IPS-15b (cell line): ENCODE measurements at regions not wholly inside any gene's neighbourhood (a gene's known extent, or its start where the extent isn't known, plus 50 kb on each side); places are given as distances from the start of the nearest gene placed in this dataset.

Experiments
- H3K27me3 ChIP-seq: one replicate; pipeline ENCODE4 v1.6.1; 2013; ENCODE audit warnings: low read length; ENCODE audit not compliant: control insufficient read depth, insufficient read depth
- H3K36me3 ChIP-seq: one replicate; pipeline ENCODE4 v1.6.1; 2013; ENCODE audit warnings: low read length; ENCODE audit not compliant: control insufficient read depth, insufficient read depth
- H3K4me1 ChIP-seq: one replicate; pipeline ENCODE4 v1.6.1; 2013; ENCODE audit warnings: mild to moderate bottlenecking, low read length; ENCODE audit not compliant: control insufficient read depth, insufficient read depth
- H3K4me3 ChIP-seq: one replicate; pipeline ENCODE4 v1.5.1; 2013; ENCODE audit warnings: low read depth, low read length
- H3K9ac ChIP-seq: one replicate; pipeline ENCODE4 v1.6.1; 2013; ENCODE audit warnings: low read depth, mild to moderate bottlenecking, low read length
- H3K9me3 ChIP-seq: one replicate; pipeline ENCODE4 v1.6.1; 2013; ENCODE audit warnings: mild to moderate bottlenecking, low read length; ENCODE audit not compliant: control insufficient read depth, insufficient read depth

DNA sequence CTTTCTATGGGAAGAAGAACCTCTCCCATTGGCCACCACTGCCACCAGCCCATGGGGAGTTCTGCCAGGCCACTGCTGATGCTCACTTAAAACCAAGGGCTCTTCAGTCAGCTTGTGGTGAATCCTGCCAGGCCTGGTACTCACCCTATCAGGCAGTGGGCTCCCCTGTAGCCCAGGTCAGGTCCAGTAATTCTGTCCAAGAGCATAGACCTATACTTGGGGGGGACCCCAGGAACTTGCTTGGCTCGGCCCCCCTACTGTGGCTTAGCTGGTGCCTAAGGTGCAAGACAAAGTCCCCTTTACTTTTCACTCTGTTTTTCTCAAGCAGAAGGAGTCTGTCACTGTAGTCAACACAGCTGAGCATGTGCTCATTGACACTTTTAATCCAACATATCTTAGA, 1012.2 kb downstream of the PCDH19 start:
- H3K4me3 ChIP-seq, result no peak overlapping the region
- H3K27me3 ChIP-seq, result no peaks in the 10 kb centered on the region
- no peaks in the 10 kb centered on the region for H3K9me3 ChIP-seq

DNA sequence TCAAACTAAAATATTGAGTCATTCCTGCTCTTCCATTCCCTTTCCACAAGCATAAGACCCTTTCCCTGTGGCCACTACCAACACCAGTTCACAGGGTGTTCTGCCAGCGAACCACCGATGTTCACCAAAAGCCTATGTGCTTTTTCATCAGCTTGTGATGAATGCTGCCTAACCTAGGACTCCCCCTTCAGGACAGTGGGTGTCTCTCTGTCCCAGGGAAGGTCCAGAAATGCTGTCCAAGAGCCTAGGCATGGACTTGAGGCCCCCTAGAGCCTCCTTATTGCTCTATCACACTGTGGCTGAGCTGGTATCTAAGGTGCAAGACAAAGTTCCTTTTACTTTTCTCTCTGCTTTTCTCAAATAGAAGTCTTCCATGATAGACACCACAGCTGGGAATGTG, 1015.6 kb downstream of the PCDH19 start:
- H3K4me3 ChIP-seq, result no peak overlapping the region
- no peaks in the 10 kb centered on the region for H3K4me1 ChIP-seq
- no peaks in the 10 kb centered on the region for H3K27me3 ChIP-seq
- H3K9ac ChIP-seq, result no peak overlapping the region
- no peaks in the 10 kb centered on the region for H3K9me3 ChIP-seq
- no peaks in the 10 kb centered on the region for H3K36me3 ChIP-seq

More for the DNA sequence above, 1012.2 kb downstream of the PCDH19 start:
- Histone ChIP-seq H3K9ac (no peak overlapping the region), H3K36me3 (no peaks in the 10 kb centered on the region), H3K4me1 (no peaks in the 10 kb centered on the region)

DNA sequence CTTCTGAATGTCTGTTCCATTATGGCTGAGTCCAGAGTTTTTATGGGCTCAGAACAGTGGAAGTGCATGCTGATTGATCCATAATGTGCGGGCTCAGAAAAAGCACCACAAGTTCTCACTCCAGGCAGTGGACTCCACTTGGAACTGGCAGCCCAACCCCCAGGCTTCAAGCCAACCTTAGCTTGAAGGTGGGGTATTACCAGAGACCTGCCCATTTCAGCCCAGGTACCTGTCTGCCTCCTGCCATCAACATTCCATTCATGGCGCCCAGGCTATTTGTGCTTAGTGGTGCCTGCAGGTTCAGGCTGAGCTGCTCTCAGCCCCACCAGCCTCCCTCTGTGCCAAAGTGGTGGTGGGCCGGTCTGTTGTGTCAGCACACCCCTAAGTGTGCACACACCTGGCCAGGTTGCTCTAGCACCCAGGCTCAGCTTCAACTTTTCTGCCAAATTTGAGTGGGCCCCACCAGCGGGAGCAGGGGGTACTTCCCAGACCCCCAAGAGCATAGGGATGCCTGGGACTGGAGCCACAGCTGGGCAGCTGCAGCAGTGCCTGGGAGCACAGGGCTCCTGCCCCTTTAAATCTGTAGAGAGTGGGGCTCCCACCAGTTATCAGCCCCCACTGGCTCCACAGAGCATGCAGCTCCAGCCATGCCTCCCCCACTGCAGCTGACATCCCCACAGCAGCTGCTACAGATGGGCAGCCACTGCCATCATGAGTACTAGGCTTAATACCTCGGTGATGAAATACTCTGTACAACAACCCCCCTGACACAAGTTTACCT, 1025.3 kb downstream of the PCDH19 start:
- H3K36me3 ChIP-seq, result no peaks in the 10 kb centered on the region
- H3K4me3 ChIP-seq, result no peak overlapping the region
- peaks cover 12% of the 10 kb centered on the region for H3K9me3 ChIP-seq
- no peaks in the 10 kb centered on the region for H3K4me1 ChIP-seq
- H3K9ac ChIP-seq, result no peak overlapping the region
- H3K27me3 ChIP-seq, result no peaks in the 10 kb centered on the region

DNA sequence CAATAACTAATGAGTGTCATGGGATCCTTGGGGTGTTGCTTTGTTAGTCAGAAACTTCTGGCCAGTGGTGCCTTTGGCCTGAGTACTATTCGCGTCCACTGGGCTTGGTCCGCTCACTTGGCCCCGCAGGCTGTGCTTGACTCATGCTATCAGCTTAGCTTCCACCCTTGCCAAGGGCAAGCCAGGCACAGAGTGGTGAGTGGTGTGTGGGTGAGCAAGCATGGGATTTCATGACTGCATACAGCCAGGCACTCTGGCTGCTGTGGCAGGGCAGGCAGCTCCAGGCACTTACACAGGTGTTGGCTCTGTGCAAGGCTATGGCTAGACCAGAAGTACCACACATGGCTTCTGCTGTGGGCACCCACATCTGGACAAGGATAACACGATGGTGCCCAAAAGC, 1026.3 kb downstream of the PCDH19 start:
- Histone ChIP-seq H3K36me3 (no peaks in the 10 kb centered on the region), H3K27me3 (no peaks in the 10 kb centered on the region), H3K9me3 (peaks cover 12% of the 10 kb centered on the region), H3K9ac (no peak overlapping the region), H3K4me3 (no peak overlapping the region), H3K4me1 (no peaks in the 10 kb centered on the region)

DNA sequence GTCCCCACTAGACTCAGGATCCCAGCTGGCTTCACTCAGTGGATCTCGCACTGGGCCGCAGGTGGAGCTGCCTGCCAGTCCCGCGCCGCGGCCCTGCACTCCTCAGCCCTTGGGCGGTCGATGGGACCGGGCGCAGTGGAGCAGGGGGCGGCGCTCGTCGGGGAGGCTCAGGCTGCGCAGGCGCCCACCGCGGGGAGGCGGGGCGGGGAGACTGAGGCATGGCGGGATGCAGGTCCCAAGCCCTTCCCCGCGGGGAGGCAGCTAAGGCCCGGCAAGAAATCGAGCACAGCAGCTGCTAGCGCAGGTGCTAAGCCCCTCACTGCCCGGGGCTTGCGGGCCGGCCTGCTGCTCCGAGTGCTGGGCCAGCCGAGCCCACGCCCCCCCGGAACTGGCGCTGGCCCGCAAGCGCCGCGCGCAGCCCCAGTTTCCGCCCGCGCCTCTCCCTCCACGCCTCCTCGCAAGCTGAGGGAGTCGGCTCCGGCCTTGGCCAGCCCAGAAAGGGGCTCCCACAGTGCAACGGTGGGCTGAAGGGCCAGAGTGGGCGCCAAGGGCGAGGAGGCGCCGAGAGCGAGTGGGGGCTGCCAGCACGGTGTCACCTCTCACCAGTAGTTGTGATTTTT, 1038.0 kb downstream of the PCDH19 start:
- Histone ChIP-seq H3K36me3 (no peaks in the 10 kb centered on the region), H3K4me3 (no peak overlapping the region), H3K4me1 (no peaks in the 10 kb centered on the region), H3K9me3 (no peaks in the 10 kb centered on the region), H3K9ac (no peak overlapping the region), H3K27me3 (no peaks in the 10 kb centered on the region)

DNA sequence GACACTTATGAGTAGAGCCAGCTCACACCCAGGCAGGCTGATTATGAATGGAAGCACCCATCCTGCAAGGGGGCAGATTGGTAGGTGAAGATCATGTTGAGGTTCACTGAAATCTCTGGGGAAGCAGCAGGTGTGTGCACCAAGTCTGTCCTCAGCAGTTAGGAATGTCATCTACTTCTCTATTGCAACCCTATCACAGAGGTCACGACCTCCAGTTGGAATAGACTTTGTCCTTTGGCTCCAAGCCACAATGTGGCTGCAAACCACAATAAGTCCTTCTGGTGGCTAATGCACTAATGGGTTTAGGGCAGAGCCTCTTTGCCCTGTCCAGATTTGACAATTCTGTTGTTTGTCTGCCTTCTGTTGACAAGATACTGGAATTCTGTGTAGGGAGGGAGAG, 1056.7 kb downstream of the PCDH19 start:
- Histone ChIP-seq H3K4me1 (no peaks in the 10 kb centered on the region), H3K9ac (no peak overlapping the region), H3K36me3 (no peaks in the 10 kb centered on the region), H3K4me3 (no peak overlapping the region), H3K9me3 (no peaks in the 10 kb centered on the region), H3K27me3 (no peaks in the 10 kb centered on the region)

DNA sequence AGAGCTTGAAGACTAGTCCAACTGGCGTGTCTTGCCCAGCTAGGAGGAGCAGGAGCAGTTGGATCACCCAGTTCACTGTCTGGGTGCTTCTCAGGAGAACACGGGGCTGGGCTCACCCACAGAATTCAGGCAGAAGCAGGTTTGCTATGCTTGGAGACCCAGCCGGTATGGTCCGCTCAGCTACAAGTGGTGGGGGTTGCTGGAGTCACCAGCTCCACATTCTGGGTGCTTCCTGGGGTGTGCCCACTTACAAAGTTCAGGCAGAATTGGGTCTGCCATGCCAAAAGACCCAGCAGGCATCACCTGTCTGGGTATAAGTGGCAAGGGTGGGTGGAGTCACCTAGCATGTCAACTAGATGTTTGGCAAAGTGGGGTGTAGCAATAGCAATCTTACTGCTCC, 1061.8 kb downstream of the PCDH19 start:
- Histone ChIP-seq H3K4me3 (no peak overlapping the region), H3K27me3 (no peaks in the 10 kb centered on the region), H3K9me3 (no peaks in the 10 kb centered on the region), H3K36me3 (no peaks in the 10 kb centered on the region), H3K4me1 (no peaks in the 10 kb centered on the region), H3K9ac (no peak overlapping the region)

DNA sequence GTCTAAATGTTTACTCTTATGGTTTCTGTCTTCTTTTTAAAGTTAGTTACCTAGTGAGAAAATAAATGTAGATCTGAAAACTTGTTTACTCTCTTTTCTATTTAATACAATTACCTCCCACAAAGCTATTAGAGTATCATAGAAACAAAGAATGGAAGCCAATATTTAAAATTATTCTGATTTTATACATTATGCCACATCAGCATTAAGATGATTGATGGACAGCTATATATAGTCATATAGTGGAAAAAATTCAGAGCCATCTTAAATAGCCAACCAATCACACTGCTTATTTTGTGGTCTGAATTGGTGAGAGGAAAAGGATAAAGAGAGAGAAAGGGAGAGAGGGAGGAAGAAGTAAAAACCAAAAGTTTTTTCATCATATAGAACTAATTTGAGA, 1101.8 kb downstream of the PCDH19 start:
- Histone ChIP-seq H3K4me3 (no peak overlapping the region), H3K9me3 (no peaks in the 10 kb centered on the region), H3K9ac (no peak overlapping the region), H3K36me3 (no peaks in the 10 kb centered on the region), H3K27me3 (no peaks in the 10 kb centered on the region), H3K4me1 (no peaks in the 10 kb centered on the region)

DNA sequence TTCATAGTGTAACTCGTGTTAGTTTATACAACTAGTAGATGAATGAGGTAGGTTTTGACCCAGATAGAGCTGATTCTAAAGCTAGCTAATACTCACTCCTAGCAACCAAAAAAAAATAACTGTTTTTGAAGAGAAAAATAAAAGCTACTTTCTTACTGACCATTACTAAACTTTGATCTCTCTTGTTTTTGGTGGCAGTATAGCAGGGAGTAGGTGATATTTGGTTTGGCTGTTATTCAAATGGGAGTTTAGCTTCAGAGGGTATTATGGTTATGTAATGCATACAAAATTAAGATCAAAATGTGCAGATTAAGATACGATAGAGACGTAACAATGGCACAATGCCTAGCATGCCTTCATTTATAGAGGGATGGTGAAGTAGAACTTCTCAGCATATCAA, 1104.5 kb downstream of the PCDH19 start:
- no peak overlapping the region for H3K4me3 ChIP-seq
- no peaks in the 10 kb centered on the region for H3K27me3 ChIP-seq
- H3K9ac ChIP-seq, result no peak overlapping the region
- no peaks in the 10 kb centered on the region for H3K36me3 ChIP-seq
- H3K9me3 ChIP-seq, result no peaks in the 10 kb centered on the region
- no peaks in the 10 kb centered on the region for H3K4me1 ChIP-seq

DNA sequence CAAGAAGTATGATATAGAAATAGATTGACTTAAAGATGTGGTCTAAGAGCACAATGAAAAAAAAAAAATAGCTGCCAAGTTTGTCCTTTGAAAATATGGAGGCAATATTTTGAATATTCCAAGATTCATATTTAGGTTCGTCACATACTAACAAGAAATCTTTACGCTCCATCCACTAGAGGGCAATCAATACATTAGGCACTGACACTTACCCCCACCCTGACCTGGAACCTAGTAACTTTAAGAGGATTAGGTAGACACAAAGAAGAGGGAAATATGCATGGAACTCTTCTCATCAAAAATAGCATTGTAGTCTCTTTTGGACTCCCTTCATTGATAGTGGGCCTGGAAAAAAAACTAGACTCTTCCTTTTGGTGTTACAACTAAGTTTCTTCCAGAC, 1108.1 kb downstream of the PCDH19 start:
- no peaks in the 10 kb centered on the region for H3K4me1 ChIP-seq
- H3K27me3 ChIP-seq, result no peaks in the 10 kb centered on the region
- no peak overlapping the region for H3K9ac ChIP-seq
- no peak overlapping the region for H3K4me3 ChIP-seq
- H3K9me3 ChIP-seq, result no peaks in the 10 kb centered on the region
- H3K36me3 ChIP-seq, result no peaks in the 10 kb centered on the region

DNA sequence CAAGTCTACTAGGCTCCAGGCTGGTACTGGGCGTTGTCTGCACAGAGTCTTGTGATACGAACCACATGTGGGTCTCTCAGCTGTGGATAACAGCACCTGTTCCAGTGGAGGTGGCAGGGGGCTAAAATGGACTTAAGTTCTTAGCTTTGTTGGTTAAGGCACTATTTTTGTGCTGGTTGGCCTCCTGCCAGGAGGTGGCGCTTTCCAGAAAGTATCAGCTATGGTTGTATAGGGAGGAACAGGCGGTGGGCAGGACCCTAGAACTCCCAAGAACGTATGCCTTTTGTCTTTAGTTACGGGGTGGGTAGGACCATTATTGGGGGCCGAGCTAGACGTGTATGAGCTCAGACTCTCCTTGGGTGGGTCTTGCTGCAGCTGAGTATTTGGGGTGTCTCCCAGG, 1138.4 kb downstream of the PCDH19 start:
- Histone ChIP-seq H3K9me3 (no peaks in the 10 kb centered on the region), H3K9ac (no peak overlapping the region), H3K4me3 (no peak overlapping the region), H3K27me3 (no peaks in the 10 kb centered on the region), H3K36me3 (no peaks in the 10 kb centered on the region), H3K4me1 (no peaks in the 10 kb centered on the region)

DNA sequence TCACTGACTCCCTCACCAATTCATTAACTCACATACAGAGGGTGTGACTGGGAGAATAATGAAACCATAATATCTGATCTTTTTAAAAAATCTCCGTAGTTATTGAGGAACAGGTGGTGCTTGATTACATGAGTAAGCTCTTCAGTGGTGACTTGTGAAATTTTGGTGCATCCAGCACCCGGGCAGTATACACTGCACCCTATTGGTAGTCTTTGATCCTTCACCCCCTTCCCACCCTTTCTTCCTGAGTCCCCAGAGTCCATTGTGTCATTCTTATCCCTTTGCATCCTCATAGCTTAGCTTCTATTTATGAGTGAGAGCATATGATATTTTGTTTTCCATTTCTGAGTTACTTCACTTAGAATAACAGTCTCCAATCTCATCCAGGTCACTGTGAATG, 1143.8 kb downstream of the PCDH19 start:
- no peaks in the 10 kb centered on the region for H3K4me1 ChIP-seq
- H3K36me3 ChIP-seq, result no peaks in the 10 kb centered on the region
- H3K9ac ChIP-seq, result no peak overlapping the region
- H3K4me3 ChIP-seq, result no peak overlapping the region
- no peaks in the 10 kb centered on the region for H3K27me3 ChIP-seq
- H3K9me3 ChIP-seq, result no peaks in the 10 kb centered on the region
